ENCODE measurements at regions not wholly inside any gene's neighbourhood (a gene's known extent, or its start where the extent isn't known, plus 50 kb on each side); places are given as distances from the start of the nearest gene placed in this dataset.
"Not testable (repeated sequence)": the region's sequence is repeated elsewhere in the genome, so short reads cannot be mapped to it uniquely, and the experiment has no call there.

DNA sequence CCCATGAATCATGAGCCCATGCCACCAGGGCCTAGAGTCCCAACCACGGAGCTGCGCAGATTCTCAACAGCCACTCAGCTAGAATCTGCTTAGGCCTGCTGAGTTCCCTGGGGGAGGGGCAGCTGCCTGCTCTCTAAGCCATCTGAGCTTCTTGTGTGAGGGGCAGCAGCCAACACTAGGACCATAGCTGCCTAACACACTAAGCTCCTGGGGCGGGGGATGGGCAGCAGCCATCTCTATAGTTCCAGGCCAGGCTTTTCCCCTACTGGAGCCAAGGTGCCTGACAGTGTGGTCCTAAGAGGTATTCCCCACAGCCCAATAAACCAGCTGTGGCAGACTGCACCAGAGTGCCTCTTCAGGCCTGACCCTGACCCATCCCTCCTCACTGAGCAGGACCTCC lies 255.9 kb upstream of the ACO1 start:
- H2AK5ac ChIP-seq (ENCODE audit: low read length, severe bottlenecking) = no peak overlapping the region
- no peak overlapping the region for H3K23ac ChIP-seq (ENCODE audit: low read length in 2 of 2)
- H3K27ac ChIP-seq (ENCODE audit: low read length, poor library complexity, severe bottlenecking) = no peak overlapping the region
- no peaks in the 10 kb centered on the region for H3K79me1 ChIP-seq (replicated peaks; ENCODE audit: low read length, poor library complexity, severe bottlenecking)
- 84% methylated on average over 3 of the region's 3 CpGs for WGBS
- no peaks in the 10 kb centered on the region for H3K4me1 ChIP-seq (ENCODE audit: control insufficient read depth, insufficient read depth, low read depth, low read length)
- H3K4me2 ChIP-seq (ENCODE audit: low read length, poor library complexity, severe bottlenecking) = no peak overlapping the region
- no peak overlapping the region for H2BK5ac ChIP-seq (ENCODE audit: low read depth, low read length, poor library complexity, severe bottlenecking)
- no peak for DNase-seq
- no peak overlapping the region for H3K9ac ChIP-seq (ENCODE audit: low read length)
- no peak overlapping the region for H2AFZ ChIP-seq (ENCODE audit: low read depth, low read length)
- H4K8ac ChIP-seq (ENCODE audit: low read length) = no peak overlapping the region
- H3K9me3 ChIP-seq (ENCODE audit: control insufficient read depth, low read length) = no peaks in the 10 kb centered on the region
- H2BK120ac ChIP-seq (ENCODE audit: low read depth, low read length) = no peak overlapping the region
- H3K27me3 ChIP-seq (ENCODE audit: control insufficient read depth in 1 of 2, insufficient read depth in 1 of 2, low read length in 2 of 2) = no peaks in the 10 kb centered on the region
- no peak overlapping the region for H4K91ac ChIP-seq (ENCODE audit: low read length)
- H3K14ac ChIP-seq (ENCODE audit: low read length in 2 of 2) = no peak overlapping the region
- no peak overlapping the region for H3K4me3 ChIP-seq (ENCODE audit: insufficient read depth in 1 of 2, low read depth in 1 of 2, low read length in 2 of 2)
- no peak overlapping the region for H3K18ac ChIP-seq (ENCODE audit: low read depth in 1 of 2, low read length in 2 of 2)
- no peaks in the 10 kb centered on the region for H3K36me3 ChIP-seq (ENCODE audit: control insufficient read depth in 1 of 2, insufficient read depth in 2 of 2, low read depth in 1 of 2, low read length in 2 of 2)
- H3K4ac ChIP-seq (ENCODE audit: low read depth in 1 of 2, low read length in 2 of 2) = no peak overlapping the region
- H2BK12ac ChIP-seq (ENCODE audit: low read length in 2 of 2) = no peak overlapping the region
- H2BK15ac ChIP-seq (ENCODE audit: low read depth, poor library complexity, severe bottlenecking) = no peak overlapping the region

- H3K4me3 ChIP-seq (ENCODE audit: insufficient read depth in 1 of 2, low read depth in 1 of 2, low read length in 2 of 2); H3K9me3 ChIP-seq (ENCODE audit: control insufficient read depth, low read length); H3K79me1 ChIP-seq (replicated peaks; ENCODE audit: low read length, poor library complexity, severe bottlenecking); H4K8ac ChIP-seq (ENCODE audit: low read length); H2BK120ac ChIP-seq (ENCODE audit: low read depth, low read length); H3K27ac ChIP-seq (ENCODE audit: low read length, poor library complexity, severe bottlenecking); H3K23ac ChIP-seq (ENCODE audit: low read length in 2 of 2); H2BK5ac ChIP-seq (ENCODE audit: low read depth, low read length, poor library complexity, severe bottlenecking); H2AK5ac ChIP-seq (ENCODE audit: low read length, severe bottlenecking); DNase-seq; H3K36me3 ChIP-seq (ENCODE audit: control insufficient read depth in 1 of 2, insufficient read depth in 2 of 2, low read depth in 1 of 2, low read length in 2 of 2); H3K18ac ChIP-seq (ENCODE audit: low read depth in 1 of 2, low read length in 2 of 2); H2BK15ac ChIP-seq (ENCODE audit: low read depth, poor library complexity, severe bottlenecking); H2BK12ac ChIP-seq (ENCODE audit: low read length in 2 of 2); H3K4me1 ChIP-seq (ENCODE audit: control insufficient read depth, insufficient read depth, low read depth, low read length); H3K4me2 ChIP-seq (ENCODE audit: low read length, poor library complexity, severe bottlenecking); H3K4ac ChIP-seq (ENCODE audit: low read depth in 1 of 2, low read length in 2 of 2); H4K91ac ChIP-seq (ENCODE audit: low read length); H2AFZ ChIP-seq (ENCODE audit: low read depth, low read length); H3K9ac ChIP-seq (ENCODE audit: low read length); H3K14ac ChIP-seq (ENCODE audit: low read length in 2 of 2); H3K27me3 ChIP-seq (ENCODE audit: control insufficient read depth in 1 of 2, insufficient read depth in 1 of 2, low read length in 2 of 2): not testable (repeated sequence)
- 48% methylated on average over 2 of the region's 2 CpGs for WGBS
Observed at GRCh38 chr9:32130709-32131108, 253.7 kb upstream of the ACO1 start.

- WGBS = 50% methylated on average over 1 of the region's 3 CpGs
- no peaks in the 10 kb centered on the region for H3K27me3 ChIP-seq (ENCODE audit: control insufficient read depth in 1 of 2, insufficient read depth in 1 of 2, low read length in 2 of 2)
- no peak overlapping the region for H3K4me2 ChIP-seq (ENCODE audit: low read length, poor library complexity, severe bottlenecking)
Observed at GRCh38 chr9:32136700-32137339, 247.6 kb upstream of the ACO1 start.

GRCh38 chr9:32142074-32142473 lies 242.4 kb upstream of the ACO1 start:
- no peaks in the 10 kb centered on the region for H3K27me3 ChIP-seq (ENCODE audit: control insufficient read depth in 1 of 2, insufficient read depth in 1 of 2, low read length in 2 of 2)
- no peak overlapping the region for H3K9ac ChIP-seq (ENCODE audit: low read length)
- H3K27ac ChIP-seq (ENCODE audit: low read length, poor library complexity, severe bottlenecking) = no peak overlapping the region
- H3K4me3 ChIP-seq (ENCODE audit: insufficient read depth in 1 of 2, low read depth in 1 of 2, low read length in 2 of 2) = no peak overlapping the region
- H3K14ac ChIP-seq (ENCODE audit: low read length in 2 of 2) = no peak overlapping the region
- no peak overlapping the region for H4K8ac ChIP-seq (ENCODE audit: low read length)
- H2BK120ac ChIP-seq (ENCODE audit: low read depth, low read length) = no peak overlapping the region
- no peak overlapping the region for H3K4me2 ChIP-seq (ENCODE audit: low read length, poor library complexity, severe bottlenecking)
- no peak overlapping the region for H3K4ac ChIP-seq (ENCODE audit: low read depth in 1 of 2, low read length in 2 of 2)
- H4K91ac ChIP-seq (ENCODE audit: low read length) = no peak overlapping the region
- no peak overlapping the region for H2AFZ ChIP-seq (ENCODE audit: low read depth, low read length)
- H3K4me1 ChIP-seq (ENCODE audit: control insufficient read depth, insufficient read depth, low read depth, low read length) = no peaks in the 10 kb centered on the region
- H2BK15ac ChIP-seq (ENCODE audit: low read depth, poor library complexity, severe bottlenecking) = no peak overlapping the region
- H3K18ac ChIP-seq (ENCODE audit: low read depth in 1 of 2, low read length in 2 of 2) = no peak overlapping the region
- H3K9me3 ChIP-seq (ENCODE audit: control insufficient read depth, low read length) = no peaks in the 10 kb centered on the region
- no peak overlapping the region for H2AK5ac ChIP-seq (ENCODE audit: low read length, severe bottlenecking)
- H2BK12ac ChIP-seq (ENCODE audit: low read length in 2 of 2) = no peak overlapping the region
- H3K23ac ChIP-seq (ENCODE audit: low read length in 2 of 2) = no peak overlapping the region
- no peaks in the 10 kb centered on the region for H3K79me1 ChIP-seq (replicated peaks; ENCODE audit: low read length, poor library complexity, severe bottlenecking)
- WGBS = no CpG with 5 or more reads among the region's 1 CpG
- DNase-seq = no peak
- H3K36me3 ChIP-seq (ENCODE audit: control insufficient read depth in 1 of 2, insufficient read depth in 2 of 2, low read depth in 1 of 2, low read length in 2 of 2) = no peaks in the 10 kb centered on the region
- no peak overlapping the region for H2BK5ac ChIP-seq (ENCODE audit: low read depth, low read length, poor library complexity, severe bottlenecking)

More at GRCh38 chr9:32136700-32137339, 247.6 kb upstream of the ACO1 start:
- no peak overlapping the region for H2BK12ac ChIP-seq (ENCODE audit: low read length in 2 of 2)
- no peak overlapping the region for H4K8ac ChIP-seq (ENCODE audit: low read length)
- no peak for DNase-seq
- H4K91ac ChIP-seq (ENCODE audit: low read length) = no peak overlapping the region
- no peak overlapping the region for H2BK5ac ChIP-seq (ENCODE audit: low read depth, low read length, poor library complexity, severe bottlenecking)
- H3K18ac ChIP-seq (ENCODE audit: low read depth in 1 of 2, low read length in 2 of 2) = no peak overlapping the region
- H3K79me1 ChIP-seq (replicated peaks; ENCODE audit: low read length, poor library complexity, severe bottlenecking) = no peaks in the 10 kb centered on the region
- no peaks in the 10 kb centered on the region for H3K4me1 ChIP-seq (ENCODE audit: control insufficient read depth, insufficient read depth, low read depth, low read length)
- no peak overlapping the region for H2BK15ac ChIP-seq (ENCODE audit: low read depth, poor library complexity, severe bottlenecking)
- no peak overlapping the region for H3K4me3 ChIP-seq (ENCODE audit: insufficient read depth in 1 of 2, low read depth in 1 of 2, low read length in 2 of 2)
- H2AK5ac ChIP-seq (ENCODE audit: low read length, severe bottlenecking) = no peak overlapping the region
- no peak overlapping the region for H2AFZ ChIP-seq (ENCODE audit: low read depth, low read length)
- no peak overlapping the region for H2BK120ac ChIP-seq (ENCODE audit: low read depth, low read length)
- H3K9me3 ChIP-seq (ENCODE audit: control insufficient read depth, low read length) = peaks cover 6% of the 10 kb centered on the region
- no peaks in the 10 kb centered on the region for H3K36me3 ChIP-seq (ENCODE audit: control insufficient read depth in 1 of 2, insufficient read depth in 2 of 2, low read depth in 1 of 2, low read length in 2 of 2)
- H3K14ac ChIP-seq (ENCODE audit: low read length in 2 of 2) = no peak overlapping the region
- no peak overlapping the region for H3K27ac ChIP-seq (ENCODE audit: low read length, poor library complexity, severe bottlenecking)
- H3K9ac ChIP-seq (ENCODE audit: low read length) = no peak overlapping the region
- no peak overlapping the region for H3K23ac ChIP-seq (ENCODE audit: low read length in 2 of 2)
- no peak overlapping the region for H3K4ac ChIP-seq (ENCODE audit: low read depth in 1 of 2, low read length in 2 of 2)
